ENCODE measurements at regions not wholly inside any gene's neighbourhood (a gene's known extent, or its start where the extent isn't known, plus 50 kb on each side); places are given as distances from the start of the nearest gene placed in this dataset.

- ChIA-PET POLR2A (interaction anchor here (0.6 kb wide), 1 partner anchor 1779 kb away, joined by 3 read pairs; no protein-coding TSS in a partner anchor), SMC1A (ENCODE audit: uncharacterized antibody, unreplicated experiment) (interaction anchor here (1.1 to 1.2 kb wide), 2 partner anchors 26 to 35 kb away, joined by 3 to 4 read pairs; no protein-coding TSS in a partner anchor), RAD21 (ENCODE audit: unreplicated experiment) (interaction anchor here (0.9 to 1.9 kb wide), 2 partner anchors 57 to 248 kb away, joined by 3 to 8 read pairs; no protein-coding TSS in a partner anchor), CTCF (interaction anchor here (0.5 to 1.8 kb wide), 2 partner anchors 248 to 826 kb away, joined by 3 to 9 read pairs; no protein-coding TSS in a partner anchor)
- Histone ChIP-seq H3K27ac (ENCODE audit: control insufficient read depth, insufficient read depth) (no peak overlapping the region), H3K27me3 (replicated peaks in 1 of 2; ENCODE audit: control insufficient read depth in 2 of 2, insufficient read depth in 2 of 2, low read length in 1 of 2) (no peaks in the 10 kb centered on the region; a peak in 1 of 4 replicates), H3K4me3 (no peak overlapping the region), H3K4me2 (ENCODE audit: control insufficient read depth, insufficient read depth) (no peak overlapping the region), H2AFZ (ENCODE audit: control insufficient read depth, low read depth, low read length) (no peak overlapping the region), H3K36me3 (ENCODE audit: control insufficient read depth in 2 of 2, insufficient read depth in 2 of 2, low read length in 1 of 2) (no peaks in the 10 kb centered on the region), H3K9me3 (replicated peaks; ENCODE audit: control insufficient read depth, insufficient read depth, low read length) (no peaks in the 10 kb centered on the region), H3K9ac (ENCODE audit: control insufficient read depth, insufficient read depth, low read length) (no peak overlapping the region), H3K79me2 (ENCODE audit: control insufficient read depth, insufficient read depth, low read length) (no peaks in the 10 kb centered on the region), H3K4me1 (ENCODE audit: control insufficient read depth, insufficient read depth, low read length) (no peaks in the 10 kb centered on the region), H4K20me1 (ENCODE audit: control insufficient read depth, insufficient read depth) (no peaks in the 10 kb centered on the region)
- BruUV-seq (replicated peaks) = no TSS peak
- DNase-seq (ENCODE audit: low read depth, low spot score) = no peak
- WGBS (ENCODE audit: insufficient coverage, insufficient replicate concordance, low lambda C conversion rate, missing lambda C conversion rate) = 77% methylated on average over 4 of the region's 4 CpGs
- no peak for ATAC-seq
- TF ChIP-seq ZBTB33 (IDR thresholded peaks at IDR 0.05) (no peak), CREB1 (IDR thresholded peaks at IDR 0.05; ENCODE audit: low read depth) (no peak), BCLAF1 (IDR thresholded peaks at IDR 0.05) (no peak), NRF1 (conservative IDR thresholded peaks at IDR 0.05; ENCODE audit: low read depth, low read length) (no peak), BRCA1 (IDR thresholded peaks at IDR 0.05; ENCODE audit: low read depth, low read length) (no peak), BCL3 (IDR thresholded peaks at IDR 0.05; ENCODE audit: borderline replicate concordance, insufficient read depth, low read depth, low read length, poor library complexity, severe bottlenecking) (no peak), MTA3 (IDR thresholded peaks at IDR 0.05; ENCODE audit: borderline replicate concordance, low read length) (no peak), LARP7 (IDR thresholded peaks at IDR 0.05) (no peak), MXI1 (IDR thresholded peaks at IDR 0.05; ENCODE audit: low read depth, low read length) (no peak), MYB (IDR thresholded peaks at IDR 0.05; ENCODE audit: borderline replicate concordance, low read depth, low read length) (no peak), RCOR1 (conservative IDR thresholded peaks at IDR 0.05; ENCODE audit: low read depth, low read length) (no peak), HDGF (IDR thresholded peaks at IDR 0.05) (no peak), PAX8 (IDR thresholded peaks at IDR 0.05) (no peak), MEF2A (IDR thresholded peaks at IDR 0.05; ENCODE audit: insufficient read depth, low read depth, low read length) (no peak), SREBF1 (IDR thresholded peaks at IDR 0.05; ENCODE audit: low read length) (no peak), POLR2AphosphoS2 (IDR thresholded peaks at IDR 0.05; ENCODE audit: low read depth, low read length) (no peak), WRNIP1 (IDR thresholded peaks at IDR 0.05; ENCODE audit: borderline replicate concordance, low read depth, low read length) (no peak), PKNOX1 (IDR thresholded peaks at IDR 0.05) (no peak), ZNF217 (IDR thresholded peaks at IDR 0.05) (no peak)
- intact Hi-C loops (cut with micrococcal nuclease; ENCODE audit: unreplicated experiment) = no loop called here
- in situ Hi-C loops (cut with MboI) = no loop called here
- FAIRE-seq = no peak
These were observed 56.0 kb downstream of the OLFML3 start for GRCh38 chr1:114035304-114035700.
